Mesothelial cell of epicardium (in vitro differentiated cells): ENCODE measurements at regions not wholly inside any gene's neighbourhood (a gene's known extent, or its start where the extent isn't known, plus 50 kb on each side); places are given as distances from the start of the nearest gene placed in this dataset.

Experiments
- DNase-seq, 2 experiments: peaks; one replicate each; pipeline ENCODE4 v3.0.0; 2021; ENCODE audit warnings: low spot score in 2 of 2; ENCODE audit not compliant: unreplicated experiment in 2 of 2
- H3K27ac Mint-ChIP-seq: 2 replicates; pipeline ENCODE4 v1.8.0; 2021; ENCODE audit warnings: mixed read lengths
- H3K27me3 Mint-ChIP-seq: 2 replicates; pipeline ENCODE4 v1.8.0; 2021; ENCODE audit warnings: low read depth, mixed read lengths
- H3K36me3 Mint-ChIP-seq: 2 replicates; pipeline ENCODE4 v1.8.0; 2021; ENCODE audit warnings: mixed read lengths
- H3K4me1 Mint-ChIP-seq: 2 replicates; pipeline ENCODE4 v1.8.0; 2021; ENCODE audit warnings: mixed read lengths
- H3K4me3 Mint-ChIP-seq: 2 replicates; pipeline ENCODE4 v1.8.0; 2021; ENCODE audit warnings: mild to moderate bottlenecking, moderate library complexity, mixed read lengths
- H3K9me3 Mint-ChIP-seq: 2 replicates; pipeline ENCODE4 v1.8.0; 2021; ENCODE audit warnings: mixed read lengths
- CTCF ChIP-seq: fragments of 200-600 bp; sonication (generic); IDR thresholded peaks from one replicate; pipeline ENCODE4 v1.5.0; 2021; ENCODE audit warnings: antibody characterized with exemption; ENCODE audit not compliant: unreplicated experiment

- Mint-ChIP-seq H3K36me3 (no peaks in the 10 kb centered on the region), H3K27ac (no peak overlapping the region), H3K4me1 (peaks cover 3% of the 10 kb centered on the region), H3K4me3 (no peak overlapping the region), H3K27me3 (peaks cover 7% of the 10 kb centered on the region), H3K9me3 (no peaks in the 10 kb centered on the region)
- no peak for DNase-seq
- TF ChIP-seq CTCF, result no peak
Observed at GRCh38 chr2:209321076-209321475, 102.8 kb upstream of the MAP2 start.

GRCh38 chr2:209321581-209321980, 102.3 kb upstream of the MAP2 start:
- Mint-ChIP-seq H3K27me3 (peaks cover 7% of the 10 kb centered on the region), H3K27ac (no peak overlapping the region), H3K4me3 (no peak overlapping the region), H3K9me3 (no peaks in the 10 kb centered on the region), H3K36me3 (no peaks in the 10 kb centered on the region), H3K4me1 (peaks cover 3% of the 10 kb centered on the region)
- DNase-seq, result no peak
- TF ChIP-seq CTCF, result no peak

- Mint-ChIP-seq H3K4me1 (peaks cover 3% of the 10 kb centered on the region), H3K27ac (no peak overlapping the region), H3K36me3 (no peaks in the 10 kb centered on the region), H3K9me3 (no peaks in the 10 kb centered on the region), H3K4me3 (no peak overlapping the region), H3K27me3 (peaks cover 7% of the 10 kb centered on the region)
- no peak for DNase-seq
- peak; percentile 21 for TF ChIP-seq CTCF
Observed at GRCh38 chr2:209322041-209322440, 101.8 kb upstream of the MAP2 start.

- Mint-ChIP-seq H3K9me3 (no peaks in the 10 kb centered on the region), H3K4me3 (no peak overlapping the region), H3K36me3 (no peaks in the 10 kb centered on the region), H3K4me1 (peaks cover 3% of the 10 kb centered on the region), H3K27me3 (peaks cover 7% of the 10 kb centered on the region), H3K27ac (no peak overlapping the region)
- no peak for DNase-seq
- no peak for TF ChIP-seq CTCF
Observed at GRCh38 chr2:209322905-209323512, 100.8 kb upstream of the MAP2 start.

GRCh38 chr2:209323738-209324137, 100.1 kb upstream of the MAP2 start:
- H3K4me3 Mint-ChIP-seq, result no peak overlapping the region
- H3K4me1 Mint-ChIP-seq, result peaks cover 3% of the 10 kb centered on the region
- H3K27me3 Mint-ChIP-seq, result peaks cover 7% of the 10 kb centered on the region
- no peak for DNase-seq
- no peaks in the 10 kb centered on the region for H3K9me3 Mint-ChIP-seq
- H3K36me3 Mint-ChIP-seq, result no peaks in the 10 kb centered on the region
- no peak for TF ChIP-seq CTCF
- no peak overlapping the region for H3K27ac Mint-ChIP-seq

GRCh38 chr2:209324281-209324680, 99.6 kb upstream of the MAP2 start:
- Mint-ChIP-seq H3K36me3 (no peaks in the 10 kb centered on the region), H3K27ac (no peak overlapping the region)

More at GRCh38 chr2:209324281-209324680, 99.6 kb upstream of the MAP2 start:
- Mint-ChIP-seq H3K27me3 (peaks cover 7% of the 10 kb centered on the region), H3K4me3 (no peak overlapping the region), H3K4me1 (peaks cover 3% of the 10 kb centered on the region), H3K9me3 (no peaks in the 10 kb centered on the region)
- no peak for TF ChIP-seq CTCF
- no peak for DNase-seq
